Cerebellar nuclear complex (tissue), 1 donor: ENCODE measurements at regions not wholly inside any gene's neighbourhood (a gene's known extent, or its start where the extent isn't known, plus 50 kb on each side); places are given as distances from the start of the nearest gene placed in this dataset.
"Not testable (repeated sequence)": the region's sequence is repeated elsewhere in the genome, so short reads cannot be mapped to it uniquely, and the experiment has no call there.

Experiments
- DNase-seq, 2 experiments: peaks; one replicate each; lab custom pipeline; 2025; lab: John Stamatoyannopoulos, UW

- no peak for DNase-seq
These were observed 194.6 kb upstream of the KRR1 start for GRCh38 chr12:75705749-75706711.

DNA sequence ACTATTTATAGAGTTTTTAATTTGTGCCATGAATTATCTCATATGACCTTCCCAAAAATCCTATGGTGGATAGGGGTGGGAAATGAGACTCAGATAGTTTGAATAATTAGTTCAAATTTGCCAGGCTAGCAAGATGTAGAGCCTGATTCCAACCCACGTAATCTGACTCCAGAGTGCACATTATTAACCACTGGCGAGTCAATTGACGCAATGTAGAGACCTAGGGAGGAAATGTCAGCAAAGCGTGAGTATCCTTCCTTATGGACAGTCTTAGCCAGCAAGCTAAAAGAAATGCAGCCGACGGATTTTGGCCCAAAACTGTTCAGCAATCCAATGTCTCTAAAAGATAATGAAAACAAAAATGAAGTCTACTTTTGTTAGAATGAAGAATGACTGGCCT, 193.3 kb upstream of the KRR1 start:
- no peak for DNase-seq

- DNase-seq = no peak
These were observed 192.8 kb upstream of the KRR1 start for GRCh38 chr12:75704208-75704607.

DNA sequence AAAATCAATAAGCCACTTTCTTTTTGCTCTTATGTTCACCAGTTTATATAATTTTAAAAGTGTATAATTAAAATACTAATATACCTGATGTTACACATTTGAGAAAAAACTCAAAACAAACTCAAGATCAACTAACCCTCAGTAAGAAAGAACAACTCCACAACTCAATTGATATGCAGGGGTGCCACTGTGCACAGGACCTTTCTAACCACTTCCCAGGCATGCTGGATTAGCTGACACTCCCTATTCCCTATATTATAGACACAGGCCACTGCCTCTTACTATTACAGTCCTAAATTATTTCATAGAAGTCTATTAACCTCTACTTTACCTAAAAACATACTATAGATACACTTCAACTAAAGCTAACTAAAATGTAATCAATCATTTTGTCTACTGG, 191.7 kb upstream of the KRR1 start:
- no peak for DNase-seq

GRCh38 chr12:75702477-75703093, 191.2 kb upstream of the KRR1 start:
- DNase-seq = no peak

DNA sequence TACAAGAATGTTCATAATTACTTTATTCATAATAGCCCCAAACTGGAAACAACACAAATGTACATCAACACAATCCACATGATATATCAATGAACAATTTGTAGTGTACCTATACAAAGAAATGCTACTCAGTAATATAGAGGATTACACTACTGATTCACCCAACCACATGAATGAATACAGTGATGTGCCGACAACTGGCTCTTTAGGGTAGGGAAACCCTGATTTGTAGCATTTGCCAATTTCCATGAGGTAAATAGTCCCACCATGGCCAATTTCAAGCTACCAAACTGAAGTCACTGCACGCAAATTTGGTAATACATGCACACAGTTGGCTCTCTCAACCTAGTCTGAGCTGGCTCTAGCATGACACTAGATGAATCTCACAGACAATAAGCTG, 190.4 kb upstream of the KRR1 start:
- no peak for DNase-seq

DNA sequence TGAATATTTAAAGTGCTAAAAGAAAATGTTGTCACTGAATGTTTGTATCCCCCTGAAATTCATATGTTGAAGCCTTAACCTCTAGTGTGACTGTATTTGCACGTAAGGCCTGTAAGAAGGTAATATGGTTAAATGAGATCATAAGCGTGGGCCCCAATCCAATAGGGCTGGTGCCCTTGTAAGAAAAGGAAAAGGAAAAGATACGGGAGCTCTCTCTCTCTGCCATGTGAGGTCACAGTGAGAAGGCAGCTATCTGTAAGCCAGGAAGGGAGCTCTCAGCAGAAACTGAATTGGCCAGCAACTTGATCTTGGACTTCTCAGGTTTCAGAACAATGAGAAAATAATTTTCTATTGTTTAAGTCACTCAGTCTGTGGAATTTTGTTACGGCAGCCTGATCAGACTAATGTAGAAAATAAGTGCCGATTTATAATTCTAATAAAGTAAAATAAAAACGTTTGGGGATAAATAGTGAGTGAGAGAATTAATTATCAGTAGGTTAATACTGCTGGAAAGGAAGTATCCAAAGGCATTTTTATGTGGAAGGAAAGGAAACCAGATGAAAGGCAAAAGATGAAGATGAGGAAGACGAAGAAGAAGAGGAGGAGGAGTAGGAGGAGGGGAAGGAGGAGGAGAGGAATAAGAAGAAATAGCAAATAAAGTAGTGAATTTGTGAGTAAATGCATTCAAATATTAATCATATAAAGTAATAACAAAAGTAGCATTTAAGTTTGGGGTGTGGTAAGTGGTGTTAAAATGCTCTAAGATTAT, 188.5 kb upstream of the KRR1 start:
- DNase-seq = no peak

DNA sequence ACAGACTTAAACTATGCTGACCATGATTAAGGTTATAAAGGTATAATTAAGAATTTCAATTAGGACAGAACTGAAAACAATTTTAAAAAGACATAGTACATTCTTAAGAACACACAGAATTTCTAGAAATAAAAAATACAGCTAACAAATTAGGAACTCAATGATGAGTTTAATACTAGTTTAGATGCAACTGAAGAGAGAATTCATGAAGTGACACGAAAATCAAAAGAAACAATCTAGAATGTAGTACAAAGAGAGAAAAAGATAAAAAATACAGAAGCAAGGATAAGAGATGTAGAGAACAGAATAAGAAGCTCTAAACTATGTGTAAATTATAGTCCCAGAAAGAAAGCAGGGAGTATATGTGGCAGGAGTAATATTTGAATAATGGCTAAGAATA, 187.8 kb upstream of the KRR1 start:
- DNase-seq = no peak

GRCh38 chr12:75698052-75698451, 186.6 kb upstream of the KRR1 start:
- no peak for DNase-seq

DNA sequence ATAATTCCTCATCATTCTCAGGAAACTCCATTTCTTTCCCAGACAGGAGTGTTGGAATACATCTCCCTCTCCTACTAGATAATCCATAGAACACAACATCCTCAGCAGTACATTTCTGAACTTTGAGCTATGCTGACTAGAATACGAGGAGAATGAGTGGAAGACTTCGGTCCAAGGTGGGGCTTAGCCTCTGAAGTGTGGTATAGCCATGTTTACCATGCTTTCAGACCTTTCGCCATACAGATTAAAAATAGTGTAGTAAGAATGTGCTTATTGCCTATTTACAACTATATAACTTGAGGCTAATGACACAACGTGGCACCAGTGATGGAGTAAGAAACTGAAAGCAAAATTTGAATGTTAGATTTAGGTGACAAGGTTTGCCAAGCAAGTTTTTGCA, 184.5 kb upstream of the KRR1 start:
- DNase-seq = no peak

- no peak for DNase-seq
These were observed 183.3 kb upstream of the KRR1 start for GRCh38 chr12:75694534-75695268.

DNA sequence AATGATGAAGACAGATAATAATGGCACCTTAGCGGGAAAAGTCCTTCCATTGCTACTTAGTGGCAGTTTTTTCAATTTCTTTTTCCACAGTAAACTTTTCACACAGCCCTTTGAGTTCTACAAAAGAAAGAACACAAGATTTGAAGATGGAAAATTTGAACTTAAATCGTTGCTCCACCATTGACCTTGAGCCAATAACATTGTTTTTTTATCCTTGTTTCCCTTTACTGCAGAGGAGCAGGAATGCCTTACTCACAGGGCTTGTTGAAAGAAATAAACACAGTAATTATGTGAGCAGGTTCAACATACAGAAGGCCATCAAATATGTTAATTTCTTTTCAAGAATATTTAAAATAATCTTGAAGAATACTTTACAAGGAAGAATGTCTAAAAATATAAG, 181.5 kb upstream of the KRR1 start:
- DNase-seq = no peak

GRCh38 chr12:75690296-75690955, 179.0 kb upstream of the KRR1 start:
- no peak for DNase-seq

DNA sequence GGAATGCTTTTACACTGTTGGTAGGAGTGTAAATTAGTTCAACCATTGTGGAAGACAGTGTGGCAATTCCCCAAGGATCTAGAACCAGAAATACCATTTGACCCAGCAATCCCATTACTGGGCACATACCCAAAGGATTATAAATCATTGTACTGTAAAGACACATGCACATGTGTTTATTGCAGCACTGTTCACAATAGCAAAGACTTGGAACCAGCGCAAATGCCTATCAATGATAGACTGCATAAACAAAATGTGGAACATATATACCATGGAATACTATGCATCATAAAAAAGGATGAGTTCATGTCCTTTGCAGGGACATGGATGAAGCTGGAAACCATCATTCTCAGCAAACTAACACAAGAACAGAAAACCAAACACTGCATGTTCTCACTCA, 174.8 kb upstream of the KRR1 start:
- DNase-seq = not testable (repeated sequence)

DNA sequence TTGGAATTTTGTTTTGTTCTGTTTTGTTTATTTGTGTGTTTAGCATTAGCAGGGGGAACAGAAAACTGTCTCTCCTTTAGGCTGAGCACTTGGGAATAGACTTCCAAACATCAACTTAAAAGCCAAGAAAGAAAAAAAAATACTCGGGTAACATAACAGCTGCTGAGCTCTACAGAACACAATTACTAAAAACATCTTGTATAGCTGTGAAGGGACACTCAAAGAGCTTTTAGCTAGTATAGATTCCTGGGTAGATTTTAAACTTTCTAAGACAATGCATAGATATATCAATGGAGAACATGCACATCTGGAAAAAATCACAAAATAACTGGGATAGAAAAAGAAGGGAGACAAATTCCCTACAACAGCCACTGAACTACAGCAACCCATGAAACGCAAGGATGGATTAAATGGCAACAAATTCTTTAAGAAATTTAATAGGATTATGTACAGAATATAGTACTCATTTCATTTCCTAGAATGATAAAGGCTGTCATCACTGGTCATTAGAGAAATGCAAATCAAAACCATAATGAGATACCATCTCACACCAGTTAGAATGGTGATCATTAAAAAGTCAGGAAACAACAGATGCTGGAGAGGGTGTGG, 174.3 kb upstream of the KRR1 start:
- DNase-seq = no peak

GRCh38 chr12:75684678-75685616, 173.5 kb upstream of the KRR1 start:
- DNase-seq = no peak

DNA sequence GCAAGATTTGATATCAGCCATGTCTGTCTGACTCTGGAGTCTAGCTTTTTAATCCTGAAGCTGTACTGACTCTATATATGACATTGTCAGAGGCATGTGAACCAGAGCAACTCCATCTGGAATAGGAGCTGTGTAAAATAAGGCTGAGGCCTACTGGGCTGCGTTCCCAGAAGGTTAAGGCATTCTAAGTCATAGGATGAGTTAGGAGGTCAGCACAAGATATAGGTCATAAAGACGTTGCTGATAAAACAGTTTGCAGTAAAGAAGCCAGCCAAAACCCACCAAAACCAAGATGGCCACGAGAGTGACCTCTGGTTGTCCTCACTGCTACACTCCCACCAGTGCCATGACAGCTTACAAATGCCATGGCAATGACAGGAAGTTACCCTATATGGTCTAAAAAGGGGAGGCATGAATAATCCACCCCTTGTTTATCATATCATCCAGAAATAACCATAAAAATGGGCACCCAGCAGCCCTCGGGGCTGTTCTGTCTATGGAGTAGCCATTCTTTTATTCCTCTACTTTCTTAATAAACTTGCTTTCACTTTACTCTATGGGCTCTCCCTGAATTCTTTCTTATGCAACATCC, 172.7 kb upstream of the KRR1 start:
- DNase-seq = not testable (repeated sequence)

DNA sequence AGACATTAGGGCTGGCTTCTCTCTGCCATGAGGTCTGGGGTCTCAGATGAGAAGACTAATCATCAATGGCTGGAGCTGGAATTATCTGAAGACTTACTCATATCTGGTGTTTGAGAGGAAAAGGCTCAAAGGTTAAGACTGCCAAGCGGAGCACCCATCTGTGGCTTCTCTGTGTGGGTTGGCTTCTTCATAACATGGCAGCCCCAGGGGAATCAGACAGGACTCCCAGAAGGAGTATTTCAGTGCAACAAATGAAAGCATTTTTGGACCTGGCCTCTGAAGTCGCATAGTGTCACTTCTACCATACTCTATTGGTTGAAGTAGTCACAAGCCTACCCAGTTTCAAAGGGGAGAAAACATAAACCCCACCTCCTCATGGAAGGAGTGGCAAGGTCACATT, 171.8 kb upstream of the KRR1 start:
- DNase-seq = no peak

DNA sequence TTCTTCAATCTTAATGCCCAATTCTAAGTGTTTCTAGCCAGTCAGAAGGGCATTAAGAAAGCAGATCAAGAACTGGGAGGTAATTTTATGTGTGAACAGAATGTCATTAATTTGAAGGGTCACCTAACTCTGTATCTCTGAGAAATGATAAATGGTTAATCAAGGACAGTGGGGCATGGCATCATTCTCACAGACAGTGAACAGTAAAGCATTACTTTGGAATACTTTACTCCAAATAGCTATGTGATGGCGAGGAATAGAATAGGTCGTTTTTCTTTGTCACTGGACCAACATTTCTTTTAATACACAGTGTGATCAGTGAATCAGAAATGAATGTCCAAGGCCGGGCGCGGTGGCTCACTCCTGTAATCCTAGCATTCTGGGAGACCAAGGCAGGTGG, 166.1 kb upstream of the KRR1 start:
- no peak for DNase-seq

DNA sequence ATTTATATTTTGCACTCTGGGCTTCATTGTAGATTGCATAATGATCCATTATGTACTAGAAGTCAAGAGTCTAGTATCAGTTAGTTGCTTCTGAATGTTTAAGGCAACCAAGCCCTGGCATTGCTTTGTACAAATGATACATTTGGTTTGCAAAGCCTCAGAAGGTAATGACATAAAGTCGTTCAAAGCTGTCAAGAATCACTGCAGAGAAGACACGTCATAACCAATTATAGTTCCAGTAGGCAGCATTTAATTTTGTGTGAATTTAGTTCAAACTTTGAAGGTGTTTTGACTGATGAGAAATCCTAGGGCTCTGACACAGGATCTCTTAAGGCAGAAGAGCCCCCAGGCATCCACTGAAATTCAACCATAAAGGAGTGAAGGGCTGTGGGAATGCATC, 163.0 kb upstream of the KRR1 start:
- DNase-seq = no peak
